Activated CD4-positive, alpha-beta T cell treated with anti-CD3 and anti-CD28 coated beads, Interleukin-2, amount 10 ng/mL, durations not matched to agents 7 days and 5 days (primary cell): ENCODE measurements at regions not wholly inside any gene's neighbourhood (a gene's known extent, or its start where the extent isn't known, plus 50 kb on each side); places are given as distances from the start of the nearest gene placed in this dataset.

ENCODE experiments used
- CTCF ChIA-PET: fragments of 350-600 bp; sonication (Branson Sonifier 250); formaldehyde crosslinking; loops from one replicate; lab custom pipeline; 2021; ENCODE audit warnings: antibody characterized with exemption; lab: Charles Lee
- POLR2A ChIA-PET: fragments of 350-600 bp; sonication (Branson Sonifier 250); formaldehyde crosslinking; loops from one replicate; lab custom pipeline; 2021; ENCODE audit warnings: antibody characterized with exemption; lab: Charles Lee
- DNase-seq: peaks from one replicate; pipeline ENCODE4 v3.0.0-alpha.2; 2020
- H3K27ac Mint-ChIP-seq: one replicate; pipeline ENCODE4 v1.8.0; 2021; ENCODE audit warnings: mild to moderate bottlenecking, moderate library complexity, mixed read lengths
- H3K27me3 Mint-ChIP-seq: one replicate; pipeline ENCODE4 v1.8.0; 2021; ENCODE audit warnings: mixed read lengths
- H3K36me3 Mint-ChIP-seq: one replicate; pipeline ENCODE4 v1.8.0; 2021; ENCODE audit warnings: low read depth, mixed read lengths
- H3K4me1 Mint-ChIP-seq: one replicate; pipeline ENCODE4 v1.8.0; 2021; ENCODE audit warnings: mixed read lengths
- H3K4me3 Mint-ChIP-seq: one replicate; pipeline ENCODE4 v1.8.0; 2021; ENCODE audit warnings: mild to moderate bottlenecking, moderate library complexity, mixed read lengths
- H3K9me3 Mint-ChIP-seq: one replicate; pipeline ENCODE4 v1.8.0; 2021; ENCODE audit warnings: mixed read lengths

- H3K9me3 Mint-ChIP-seq, result no peaks in the 10 kb centered on the region
- no peaks in the 10 kb centered on the region for H3K4me1 Mint-ChIP-seq
- no peaks in the 10 kb centered on the region for H3K27me3 Mint-ChIP-seq
- DNase-seq, result no peak
- ChIA-PET CTCF (interaction anchor here (0.5 kb wide), 1 partner anchor 178 kb away, joined by 3 read pairs; no protein-coding TSS in a partner anchor), POLR2A (no interaction called here)
- H3K4me3 Mint-ChIP-seq, result no peak overlapping the region
- no peaks in the 10 kb centered on the region for H3K36me3 Mint-ChIP-seq
- H3K27ac Mint-ChIP-seq, result no peak overlapping the region
Measured at GRCh38 chr5:84564321-84565075, 179.8 kb upstream of the EDIL3 start.

GRCh38 chr5:84550222-84550621 lies 165.5 kb upstream of the EDIL3 start:
- Mint-ChIP-seq H3K27ac (no peak overlapping the region), H3K27me3 (no peaks in the 10 kb centered on the region), H3K4me3 (no peak overlapping the region), H3K9me3 (no peaks in the 10 kb centered on the region), H3K36me3 (no peaks in the 10 kb centered on the region), H3K4me1 (no peaks in the 10 kb centered on the region)
- DNase-seq, result no peak
- ChIA-PET POLR2A (no interaction called here), CTCF (no interaction called here)

GRCh38 chr5:84549054-84549453 lies 164.4 kb upstream of the EDIL3 start:
- ChIA-PET POLR2A (no interaction called here), CTCF (no interaction called here)
- Mint-ChIP-seq H3K9me3 (no peaks in the 10 kb centered on the region), H3K27ac (no peak overlapping the region), H3K27me3 (no peaks in the 10 kb centered on the region), H3K4me1 (no peaks in the 10 kb centered on the region), H3K36me3 (no peaks in the 10 kb centered on the region), H3K4me3 (no peak overlapping the region)
- DNase-seq, result no peak

GRCh38 chr5:84546686-84547085 lies 162.0 kb upstream of the EDIL3 start:
- ChIA-PET POLR2A (no interaction called here), CTCF (no interaction called here)
- peaks cover 3% of the 10 kb centered on the region for H3K9me3 Mint-ChIP-seq

GRCh38 chr5:84536797-84537196 lies 152.1 kb upstream of the EDIL3 start:
- no peak for DNase-seq
- Mint-ChIP-seq H3K4me3 (no peak overlapping the region), H3K9me3 (no peaks in the 10 kb centered on the region), H3K27ac (no peak overlapping the region), H3K36me3 (no peaks in the 10 kb centered on the region), H3K4me1 (no peaks in the 10 kb centered on the region), H3K27me3 (no peaks in the 10 kb centered on the region)
- ChIA-PET POLR2A (no interaction called here), CTCF (no interaction called here)

More at GRCh38 chr5:84546686-84547085, 162.0 kb upstream of the EDIL3 start:
- H3K4me3 Mint-ChIP-seq, result no peak overlapping the region
- no peaks in the 10 kb centered on the region for H3K27me3 Mint-ChIP-seq
- no peaks in the 10 kb centered on the region for H3K4me1 Mint-ChIP-seq
- no peak overlapping the region for H3K27ac Mint-ChIP-seq
- no peaks in the 10 kb centered on the region for H3K36me3 Mint-ChIP-seq
- DNase-seq, result no peak

GRCh38 chr5:84535281-84535680 lies 150.6 kb upstream of the EDIL3 start:
- H3K36me3 Mint-ChIP-seq, result no peaks in the 10 kb centered on the region
- no peak overlapping the region for H3K27ac Mint-ChIP-seq
- H3K4me3 Mint-ChIP-seq, result no peak overlapping the region
- CTCF ChIA-PET, result no interaction called here
- no peaks in the 10 kb centered on the region for H3K9me3 Mint-ChIP-seq
- no peak for DNase-seq
- H3K4me1 Mint-ChIP-seq, result no peaks in the 10 kb centered on the region
- POLR2A ChIA-PET, result no interaction called here
- H3K27me3 Mint-ChIP-seq, result no peaks in the 10 kb centered on the region

- Mint-ChIP-seq H3K36me3 (no peaks in the 10 kb centered on the region), H3K4me3 (no peak overlapping the region), H3K9me3 (no peaks in the 10 kb centered on the region), H3K27ac (no peak overlapping the region), H3K27me3 (no peaks in the 10 kb centered on the region), H3K4me1 (no peaks in the 10 kb centered on the region)
- ChIA-PET CTCF (no interaction called here), POLR2A (no interaction called here)
- no peak for DNase-seq
Measured at GRCh38 chr5:84524491-84524890, 139.8 kb upstream of the EDIL3 start.

- Mint-ChIP-seq H3K27me3 (no peaks in the 10 kb centered on the region), H3K4me3 (no peak overlapping the region), H3K27ac (no peak overlapping the region), H3K9me3 (peaks cover 2% of the 10 kb centered on the region), H3K4me1 (no peaks in the 10 kb centered on the region), H3K36me3 (no peaks in the 10 kb centered on the region)
- ChIA-PET POLR2A (no interaction called here), CTCF (no interaction called here)
- DNase-seq, result no peak
Measured at GRCh38 chr5:84518862-84519261, 134.2 kb upstream of the EDIL3 start.

GRCh38 chr5:84518370-84518769 lies 133.7 kb upstream of the EDIL3 start:
- H3K9me3 Mint-ChIP-seq, result peaks cover 2% of the 10 kb centered on the region
- H3K27ac Mint-ChIP-seq, result no peak overlapping the region

GRCh38 chr5:84506625-84507024 lies 121.9 kb upstream of the EDIL3 start:
- Mint-ChIP-seq H3K27me3 (no peaks in the 10 kb centered on the region), H3K4me1 (no peaks in the 10 kb centered on the region), H3K4me3 (no peak overlapping the region), H3K36me3 (no peaks in the 10 kb centered on the region), H3K9me3 (no peaks in the 10 kb centered on the region), H3K27ac (no peak overlapping the region)
- POLR2A ChIA-PET, result no interaction called here
- DNase-seq, result no peak
- CTCF ChIA-PET, result no interaction called here

More at GRCh38 chr5:84518370-84518769, 133.7 kb upstream of the EDIL3 start:
- Mint-ChIP-seq H3K27me3 (no peaks in the 10 kb centered on the region), H3K4me3 (no peak overlapping the region), H3K4me1 (no peaks in the 10 kb centered on the region), H3K36me3 (no peaks in the 10 kb centered on the region)
- no peak for DNase-seq
- ChIA-PET POLR2A (no interaction called here), CTCF (no interaction called here)

GRCh38 chr5:84494453-84494852 lies 109.8 kb upstream of the EDIL3 start:
- Mint-ChIP-seq H3K4me3 (no peak overlapping the region), H3K27ac (no peak overlapping the region), H3K36me3 (no peaks in the 10 kb centered on the region), H3K9me3 (no peaks in the 10 kb centered on the region), H3K4me1 (no peaks in the 10 kb centered on the region), H3K27me3 (no peaks in the 10 kb centered on the region)
- ChIA-PET CTCF (no interaction called here), POLR2A (no interaction called here)
- DNase-seq, result no peak

GRCh38 chr5:84487963-84488362 lies 103.3 kb upstream of the EDIL3 start:
- Mint-ChIP-seq H3K36me3 (no peaks in the 10 kb centered on the region), H3K4me1 (no peaks in the 10 kb centered on the region), H3K27ac (no peak overlapping the region), H3K4me3 (no peak overlapping the region), H3K27me3 (no peaks in the 10 kb centered on the region), H3K9me3 (no peaks in the 10 kb centered on the region)
- no peak for DNase-seq
- CTCF ChIA-PET, result no interaction called here
- POLR2A ChIA-PET, result no interaction called here

- Mint-ChIP-seq H3K4me1 (no peaks in the 10 kb centered on the region), H3K27ac (no peak overlapping the region), H3K36me3 (no peaks in the 10 kb centered on the region), H3K9me3 (no peaks in the 10 kb centered on the region), H3K4me3 (no peak overlapping the region), H3K27me3 (no peaks in the 10 kb centered on the region)
- ChIA-PET CTCF (no interaction called here), POLR2A (no interaction called here)
- no peak for DNase-seq
Measured at GRCh38 chr5:84480873-84481637, 96.4 kb upstream of the EDIL3 start.
